ENCODE measurements at regions not wholly inside any gene's neighbourhood (a gene's known extent, or its start where the extent isn't known, plus 50 kb on each side); places are given as distances from the start of the nearest gene placed in this dataset.

- no peak for DNase-seq (ENCODE audit: low spot score)
Measured at GRCh38 chr2:18001671-18002070, 123.2 kb downstream of the KCNS3 start.

- no peak for DNase-seq (ENCODE audit: low spot score)
Measured at GRCh38 chr2:17996978-17997377, 118.5 kb downstream of the KCNS3 start.

DNA sequence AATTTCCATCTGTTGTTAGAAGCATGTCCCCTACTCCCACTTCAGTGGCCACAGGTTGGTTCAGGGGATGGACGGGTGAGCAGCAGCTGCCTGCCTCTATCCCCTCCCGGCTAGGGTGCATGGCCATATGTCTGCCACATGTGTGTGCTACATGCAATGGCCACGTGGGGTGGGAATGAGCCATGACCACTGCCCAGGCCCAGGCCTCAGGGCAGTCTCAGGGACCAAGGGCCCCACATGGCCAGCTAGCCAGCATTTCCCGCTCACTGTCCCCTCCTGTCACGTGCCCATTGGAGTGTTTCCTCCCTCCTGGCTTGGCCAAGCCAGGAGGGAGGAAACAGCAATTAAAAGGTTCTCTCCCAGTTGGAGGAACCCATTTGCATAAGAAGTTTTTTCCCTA, 117.1 kb downstream of the KCNS3 start:
- no peak for DNase-seq (ENCODE audit: low spot score)
